ENCODE measurements at regions not wholly inside any gene's neighbourhood (a gene's known extent, or its start where the extent isn't known, plus 50 kb on each side); places are given as distances from the start of the nearest gene placed in this dataset.
"Not testable (repeated sequence)": the region's sequence is repeated elsewhere in the genome, so short reads cannot be mapped to it uniquely, and the experiment has no call there.

- TF ChIP-seq EZH2 (IDR thresholded peaks at IDR 0.05; ENCODE audit: low read length, missing control alignments); CTCF (conservative IDR thresholded peaks at IDR 0.05 in 1 of 2, IDR thresholded peaks at IDR 0.05 in 1 of 2; ENCODE audit: low read depth in 1 of 2, low read length in 2 of 2): not testable (repeated sequence)
These were observed 277.9 kb upstream of the NBPF12 start for GRCh38 chr1:146660242-146660641.
